Neuronal stem cell (in vitro differentiated cells): ENCODE measurements at regions not wholly inside any gene's neighbourhood (a gene's known extent, or its start where the extent isn't known, plus 50 kb on each side); places are given as distances from the start of the nearest gene placed in this dataset.
"Not testable (repeated sequence)": the region's sequence is repeated elsewhere in the genome, so short reads cannot be mapped to it uniquely, and the experiment has no call there.

Experiments used
- DNase-seq: peaks from one replicate; pipeline ENCODE4 v3.0.0-alpha.2; 2013; ENCODE audit warnings: low spot score
- H2AFZ ChIP-seq: one replicate; pipeline ENCODE4 v1.6.1; 2013; ENCODE audit warnings: mild to moderate bottlenecking, low read length, inconsistent platforms
- H2AK5ac ChIP-seq: 2 replicates; pipeline ENCODE4 v1.6.1; 2013; ENCODE audit warnings: low read depth, mild to moderate bottlenecking, inconsistent platforms, low read length, moderate library complexity, mixed read lengths
- H2BK120ac ChIP-seq: 2 replicates; pipeline ENCODE4 v1.6.1; 2013; ENCODE audit warnings: low read depth, mild to moderate bottlenecking, inconsistent platforms, low read length, moderate library complexity, mixed read lengths
- H2BK12ac ChIP-seq: one replicate; pipeline ENCODE4 v1.6.1; 2013; ENCODE audit warnings: low read length, inconsistent platforms
- H2BK15ac ChIP-seq: 2 replicates; pipeline ENCODE4 v1.6.1; 2013; ENCODE audit warnings: mild to moderate bottlenecking, low read length, inconsistent platforms, mixed read lengths
- H2BK5ac ChIP-seq: one replicate; pipeline ENCODE4 v1.6.1; 2013; ENCODE audit warnings: inconsistent platforms, mild to moderate bottlenecking, low read length, moderate library complexity
- H3K14ac ChIP-seq: one replicate; pipeline ENCODE4 v1.6.1; 2013; ENCODE audit warnings: low read length, inconsistent platforms
- H3K18ac ChIP-seq: 2 replicates; pipeline ENCODE4 v1.6.1; 2013; ENCODE audit warnings: low read length, inconsistent platforms
- H3K23ac ChIP-seq: 2 replicates; pipeline ENCODE4 v1.6.1; 2013; ENCODE audit warnings: low read depth, mild to moderate bottlenecking, mixed read lengths, low read length, inconsistent platforms; ENCODE audit not compliant: poor library complexity
- H3K27ac ChIP-seq: replicated peaks from 3 replicates; pipeline ENCODE4 v1.5.1; 2013; ENCODE audit warnings: low read length, inconsistent platforms
- H3K27me3 ChIP-seq, 3 experiments: 2 replicates each; pipeline ENCODE4 v1.6.1; 2013; ENCODE audit warnings: low read length in 3 of 3, mild to moderate bottlenecking in 2 of 3, inconsistent platforms in 1 of 3, low read depth in 1 of 3, mixed read lengths in 1 of 3, moderate library complexity in 1 of 3; ENCODE audit not compliant: control insufficient read depth in 3 of 3, insufficient read depth in 3 of 3
- H3K36me3 ChIP-seq, 2 donors: replicated peaks in 1 of 2; 2 replicates each; pipeline ENCODE4 v1.6.1; 2013; ENCODE audit warnings: low read length in 2 of 2; ENCODE audit not compliant: control insufficient read depth in 2 of 2, insufficient read depth in 2 of 2
- H3K4ac ChIP-seq: 2 replicates; pipeline ENCODE4 v1.6.1; 2013; ENCODE audit warnings: inconsistent platforms, mild to moderate bottlenecking, low read length, moderate library complexity
- H3K4me1 ChIP-seq, 2 donors: 1 replicate in 1 of 2; 2 replicates in 1 of 2; pipeline ENCODE4 v1.6.1; 2013; ENCODE audit warnings: low read length in 2 of 2, low read depth in 1 of 2; ENCODE audit not compliant: control insufficient read depth in 2 of 2, insufficient read depth in 1 of 2
- H3K4me2 ChIP-seq: one replicate; pipeline ENCODE4 v1.6.1; 2013; ENCODE audit warnings: mild to moderate bottlenecking, low read length, inconsistent platforms; ENCODE audit not compliant: insufficient read depth, poor library complexity, severe bottlenecking
- H3K4me3 ChIP-seq, 2 donors: 2 replicates each; pipeline ENCODE4 v1.5.1; 2013; ENCODE audit warnings: low read length in 2 of 2, mild to moderate bottlenecking in 2 of 2, inconsistent platforms in 1 of 2, moderate library complexity in 1 of 2
- H3K79me1 ChIP-seq: one replicate; pipeline ENCODE4 v1.6.1; 2013; ENCODE audit warnings: low read depth, mild to moderate bottlenecking, inconsistent platforms, low read length, moderate library complexity
- H3K9ac ChIP-seq: one replicate; pipeline ENCODE4 v1.6.1; 2013; ENCODE audit warnings: mild to moderate bottlenecking, low read depth, low read length, inconsistent platforms; ENCODE audit not compliant: poor library complexity
- H3K9me3 ChIP-seq, 2 donors: replicated peaks in 1 of 2; 2 replicates each; pipeline versions ENCODE3 to v1.6.1; 2013; ENCODE audit warnings: low read length in 2 of 2, mild to moderate bottlenecking in 2 of 2, inconsistent platforms in 1 of 2, low read depth in 1 of 2, mixed read lengths in 1 of 2, moderate library complexity in 1 of 2; ENCODE audit not compliant: control insufficient read depth in 2 of 2, insufficient read depth in 1 of 2
- H4K8ac ChIP-seq: one replicate; pipeline ENCODE4 v1.6.1; 2013; ENCODE audit warnings: low read depth, mild to moderate bottlenecking, inconsistent platforms, low read length, moderate library complexity
- H4K91ac ChIP-seq: one replicate; pipeline ENCODE4 v1.6.1; 2013; ENCODE audit warnings: low read length, low read depth, mild to moderate bottlenecking, inconsistent platforms; ENCODE audit not compliant: poor library complexity
- WGBS, 2 donors: extraction: QIAGEN DNeasy Blood & Tissue Kit; methylation state at CpG; one replicate each; pipeline ENCODE4 v1.1.7; 2013; ENCODE audit warnings: missing lambda C conversion rate in 2 of 2, mixed read lengths in 1 of 2; ENCODE audit not compliant: insufficient read length in 2 of 2, insufficient replicate concordance in 1 of 2; ENCODE audit errors: extremely low coverage in 2 of 2; 5-methylcytosine and 5-hydroxymethylcytosine counted together

- H2AK5ac ChIP-seq, H3K79me1 ChIP-seq, H3K4me1 ChIP-seq, DNase-seq, H3K27me3 ChIP-seq, H2AFZ ChIP-seq, H3K23ac ChIP-seq, H2BK15ac ChIP-seq, H4K91ac ChIP-seq, H3K27ac ChIP-seq, H2BK120ac ChIP-seq, H3K18ac ChIP-seq, H2BK12ac ChIP-seq, H4K8ac ChIP-seq, H3K4me3 ChIP-seq, H2BK5ac ChIP-seq, H3K4me2 ChIP-seq, H3K36me3 ChIP-seq, H3K14ac ChIP-seq, H3K9me3 ChIP-seq, H3K9ac ChIP-seq, H3K4ac ChIP-seq: not testable (repeated sequence)
- WGBS, 2 donors = no CpG with 5 or more reads among the region's 6 CpGs
Observed at GRCh38 chr2:89318990-89319389, 627.5 kb downstream of the RPIA start.

GRCh38 chr2:89325894-89326293 is 634.4 kb downstream of the RPIA start:
- H3K27me3 ChIP-seq, H2BK5ac ChIP-seq, H3K4me2 ChIP-seq, H2AK5ac ChIP-seq, H2BK120ac ChIP-seq, H3K36me3 ChIP-seq, H3K9me3 ChIP-seq, H3K9ac ChIP-seq, H3K18ac ChIP-seq, H4K91ac ChIP-seq, H3K4me3 ChIP-seq, H4K8ac ChIP-seq, H3K27ac ChIP-seq, DNase-seq, H3K14ac ChIP-seq, H2BK12ac ChIP-seq, H3K4me1 ChIP-seq, H2AFZ ChIP-seq, H3K4ac ChIP-seq, H2BK15ac ChIP-seq, H3K23ac ChIP-seq, H3K79me1 ChIP-seq: not testable (repeated sequence)
- no CpG with 5 or more reads among the region's 7 CpGs for WGBS, 2 donors

GRCh38 chr2:89326455-89326854 is 635.0 kb downstream of the RPIA start:
- WGBS, 2 donors = no CpG with 5 or more reads among the region's 2 CpGs
- DNase-seq = peak; percentile 5

GRCh38 chr2:89328790-89329189 is 637.3 kb downstream of the RPIA start:
- WGBS, 2 donors = no CpG with 5 or more reads among the region's 1 CpG
- H2BK12ac ChIP-seq, H3K79me1 ChIP-seq, H2BK5ac ChIP-seq, H2AFZ ChIP-seq, H3K27me3 ChIP-seq, DNase-seq, H3K27ac ChIP-seq, H3K4me3 ChIP-seq, H3K18ac ChIP-seq, H3K9ac ChIP-seq, H2BK15ac ChIP-seq, H2AK5ac ChIP-seq, H3K23ac ChIP-seq, H3K9me3 ChIP-seq, H4K8ac ChIP-seq, H3K36me3 ChIP-seq, H3K14ac ChIP-seq, H3K4me2 ChIP-seq, H3K4ac ChIP-seq, H2BK120ac ChIP-seq, H3K4me1 ChIP-seq, H4K91ac ChIP-seq: not testable (repeated sequence)

More at GRCh38 chr2:89326455-89326854, 635.0 kb downstream of the RPIA start:
- not testable (repeated sequence) for H3K18ac ChIP-seq, H2BK15ac ChIP-seq, H2AK5ac ChIP-seq, H3K4me3 ChIP-seq, H3K9ac ChIP-seq, H3K36me3 ChIP-seq, H4K8ac ChIP-seq, H3K27me3 ChIP-seq, H2BK5ac ChIP-seq, H3K27ac ChIP-seq, H3K14ac ChIP-seq, H3K9me3 ChIP-seq, H3K79me1 ChIP-seq, H3K4me2 ChIP-seq, H3K4me1 ChIP-seq, H2BK120ac ChIP-seq, H3K23ac ChIP-seq, H2AFZ ChIP-seq, H4K91ac ChIP-seq, H3K4ac ChIP-seq, H2BK12ac ChIP-seq
